HCT116 (cell line): ENCODE measurements at regions not wholly inside any gene's neighbourhood (a gene's known extent, or its start where the extent isn't known, plus 50 kb on each side); places are given as distances from the start of the nearest gene placed in this dataset.

Experiments used
- CEBPB ChIP-seq: IDR thresholded peaks from 2 replicates; pipeline ENCODE4 v1.6.1; 2012; ENCODE audit warnings: low read depth
- CTCF ChIP-seq, 3 experiments: fragments of 200-600 bp in 1 of 3; sonication (generic) in 1 of 3; IDR thresholded peaks in 2 of 3; conservative IDR thresholded peaks in 1 of 3; 2 replicates each; pipeline ENCODE4 v1.5.1; 2012 to 2017; ENCODE audit warnings: low read depth in 2 of 3, low read length in 2 of 3, antibody characterized with exemption in 1 of 3, borderline replicate concordance in 1 of 3, control low read depth in 1 of 3, mild to moderate bottlenecking in 1 of 3, mixed read lengths in 1 of 3, mixed run types in 1 of 3, moderate library complexity in 1 of 3; ENCODE audit not compliant: insufficient read depth in 1 of 3
- EZH2 ChIP-seq: fragments of 200-600 bp; sonication (generic); IDR thresholded peaks from 2 replicates; pipeline ENCODE4 v1.6.1; 2017; ENCODE audit warnings: antibody characterized with exemption, mixed run types
- EZH2phosphoT487 ChIP-seq: fragments of 200-600 bp; IDR thresholded peaks from 2 replicates; pipeline ENCODE4 v1.6.1; 2018; ENCODE audit warnings: antibody characterized with exemption, borderline replicate concordance
- POLR2A ChIP-seq: IDR thresholded peaks from 2 replicates; pipeline ENCODE4 v1.7.0; 2011; ENCODE audit warnings: borderline replicate concordance; ENCODE audit not compliant: insufficient read depth, insufficient read length; ENCODE audit errors: extremely low read depth
- POLR2AphosphoS5 ChIP-seq: IDR thresholded peaks from 2 replicates; pipeline ENCODE4 v1.6.1; 2011; ENCODE audit warnings: mild to moderate bottlenecking, low read depth, low read length, moderate library complexity
- SP1 ChIP-seq: IDR thresholded peaks from 2 replicates; pipeline ENCODE4 v1.6.1; 2012; ENCODE audit warnings: low read depth
- ZFX ChIP-seq: fragments of 450-650 bp; IDR thresholded peaks from 2 replicates; pipeline ENCODE4 v1.6.1; 2017
- ZNF274 ChIP-seq: fragments of 200-500 bp; sonication (Bioruptor generic); IDR thresholded peaks from 2 replicates; pipeline ENCODE4 v1.6.1; 2014; ENCODE audit warnings: mild to moderate bottlenecking, low read depth, low read length, inconsistent platforms
- TF ChIP-seq, protein P1 (sequence below): IDR thresholded peaks from 2 replicates; pipeline ENCODE4 v1.6.1; 2012; ENCODE audit warnings: low read depth
- TF ChIP-seq, protein P2 (sequence below): IDR thresholded peaks from 2 replicates; pipeline ENCODE4 v1.6.1; 2012

DNA sequence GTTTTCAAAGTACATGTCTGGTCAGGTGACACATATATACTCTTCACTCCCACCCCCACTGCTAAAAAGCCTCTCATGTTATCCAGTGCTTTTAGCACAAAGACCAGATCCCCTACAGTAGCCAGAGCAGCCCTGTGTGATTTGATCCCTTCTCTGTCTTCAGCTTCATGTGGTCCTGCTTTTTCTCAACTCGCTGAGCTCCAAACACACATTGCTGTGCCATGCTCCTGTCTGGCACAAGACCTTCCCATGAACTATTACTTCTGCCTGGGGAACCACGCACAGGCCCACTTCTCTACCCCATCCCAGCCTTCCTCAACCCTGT, 127.1 kb downstream of the RASSF10 start:
- TF ChIP-seq CTCF (IDR thresholded peaks at IDR 0.05 in 2 of 3, conservative IDR thresholded peaks at IDR 0.05 in 1 of 3; ENCODE audit: borderline replicate concordance in 1 of 3, insufficient read depth in 1 of 3, low read depth in 2 of 3, low read length in 2 of 3) (no peak), EZH2phosphoT487 (no peak), POLR2A (no peak), EZH2 (no peak), POLR2AphosphoS5 (no peak), SP1 (no peak), CEBPB (no peak), ZFX (no peak), ZNF274 (no peak)
- TF ChIP-seq, protein P1, sequence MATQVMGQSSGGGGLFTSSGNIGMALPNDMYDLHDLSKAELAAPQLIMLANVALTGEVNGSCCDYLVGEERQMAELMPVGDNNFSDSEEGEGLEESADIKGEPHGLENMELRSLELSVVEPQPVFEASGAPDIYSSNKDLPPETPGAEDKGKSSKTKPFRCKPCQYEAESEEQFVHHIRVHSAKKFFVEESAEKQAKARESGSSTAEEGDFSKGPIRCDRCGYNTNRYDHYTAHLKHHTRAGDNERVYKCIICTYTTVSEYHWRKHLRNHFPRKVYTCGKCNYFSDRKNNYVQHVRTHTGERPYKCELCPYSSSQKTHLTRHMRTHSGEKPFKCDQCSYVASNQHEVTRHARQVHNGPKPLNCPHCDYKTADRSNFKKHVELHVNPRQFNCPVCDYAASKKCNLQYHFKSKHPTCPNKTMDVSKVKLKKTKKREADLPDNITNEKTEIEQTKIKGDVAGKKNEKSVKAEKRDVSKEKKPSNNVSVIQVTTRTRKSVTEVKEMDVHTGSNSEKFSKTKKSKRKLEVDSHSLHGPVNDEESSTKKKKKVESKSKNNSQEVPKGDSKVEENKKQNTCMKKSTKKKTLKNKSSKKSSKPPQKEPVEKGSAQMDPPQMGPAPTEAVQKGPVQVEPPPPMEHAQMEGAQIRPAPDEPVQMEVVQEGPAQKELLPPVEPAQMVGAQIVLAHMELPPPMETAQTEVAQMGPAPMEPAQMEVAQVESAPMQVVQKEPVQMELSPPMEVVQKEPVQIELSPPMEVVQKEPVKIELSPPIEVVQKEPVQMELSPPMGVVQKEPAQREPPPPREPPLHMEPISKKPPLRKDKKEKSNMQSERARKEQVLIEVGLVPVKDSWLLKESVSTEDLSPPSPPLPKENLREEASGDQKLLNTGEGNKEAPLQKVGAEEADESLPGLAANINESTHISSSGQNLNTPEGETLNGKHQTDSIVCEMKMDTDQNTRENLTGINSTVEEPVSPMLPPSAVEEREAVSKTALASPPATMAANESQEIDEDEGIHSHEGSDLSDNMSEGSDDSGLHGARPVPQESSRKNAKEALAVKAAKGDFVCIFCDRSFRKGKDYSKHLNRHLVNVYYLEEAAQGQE = no peak
- TF ChIP-seq, protein P2, sequence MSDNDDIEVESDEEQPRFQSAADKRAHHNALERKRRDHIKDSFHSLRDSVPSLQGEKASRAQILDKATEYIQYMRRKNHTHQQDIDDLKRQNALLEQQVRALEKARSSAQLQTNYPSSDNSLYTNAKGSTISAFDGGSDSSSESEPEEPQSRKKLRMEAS = no peak
